ENCODE measurements at regions not wholly inside any gene's neighbourhood (a gene's known extent, or its start where the extent isn't known, plus 50 kb on each side); places are given as distances from the start of the nearest gene placed in this dataset.

- intact Hi-C loops (cut with DNase I; ENCODE audit: low total_unique reads), result no loop called here
- no peaks in the 10 kb centered on the region for H3K9me3 ChIP-seq
- TF ChIP-seq POLR2A (IDR thresholded peaks at IDR 0.05) (no peak), CTCF (IDR thresholded peaks at IDR 0.05 in 4 of 5, conservative IDR thresholded peaks at IDR 0.05 in 1 of 5) (no peak)
- no peak overlapping the region for H3K4me3 ChIP-seq
- no peaks in the 10 kb centered on the region for H3K4me1 ChIP-seq
- DNase-seq (no peak), ATAC-seq (no peak)
- in situ Hi-C loops (cut with MboI; ENCODE audit: low sequenced_read_pairs in 4 of 4), result no loop called here
- H3K27me3 ChIP-seq, result no peaks in the 10 kb centered on the region
- H3K27ac ChIP-seq, result no peak overlapping the region
- no peaks in the 10 kb centered on the region for H3K36me3 ChIP-seq
Observed at GRCh38 chr4:171594293-171594692, 218.9 kb upstream of the GALNTL6 start.

- H3K4me3 ChIP-seq, result no peak overlapping the region
- intact Hi-C loops (cut with DNase I; ENCODE audit: low total_unique reads), result no loop called here
- DNase-seq (no peak), ATAC-seq (no peak)
- H3K27me3 ChIP-seq, result no peaks in the 10 kb centered on the region
- no peak for TF ChIP-seq CTCF (IDR thresholded peaks at IDR 0.05 in 4 of 5, conservative IDR thresholded peaks at IDR 0.05 in 1 of 5)
- no peak for TF ChIP-seq POLR2A (IDR thresholded peaks at IDR 0.05)
- no peak overlapping the region for H3K27ac ChIP-seq
- H3K4me1 ChIP-seq, result no peaks in the 10 kb centered on the region
- H3K36me3 ChIP-seq, result no peaks in the 10 kb centered on the region
- in situ Hi-C loops (cut with MboI; ENCODE audit: low sequenced_read_pairs in 4 of 4), result no loop called here
- no peaks in the 10 kb centered on the region for H3K9me3 ChIP-seq
Observed at GRCh38 chr4:171590716-171591115, 222.5 kb upstream of the GALNTL6 start.

GRCh38 chr4:171588764-171589163 lies 224.4 kb upstream of the GALNTL6 start:
- Histone ChIP-seq H3K27me3 (no peaks in the 10 kb centered on the region), H3K36me3 (no peaks in the 10 kb centered on the region), H3K4me3 (no peak overlapping the region), H3K9me3 (no peaks in the 10 kb centered on the region), H3K4me1 (no peaks in the 10 kb centered on the region), H3K27ac (no peak overlapping the region)
- in situ Hi-C loops (cut with MboI; ENCODE audit: low sequenced_read_pairs in 4 of 4), result no loop called here
- intact Hi-C loops (cut with DNase I; ENCODE audit: low total_unique reads), result no loop called here
- TF ChIP-seq POLR2A (IDR thresholded peaks at IDR 0.05) (no peak), CTCF (IDR thresholded peaks at IDR 0.05 in 4 of 5, conservative IDR thresholded peaks at IDR 0.05 in 1 of 5) (no peak)
- DNase-seq (no peak), ATAC-seq (no peak)

GRCh38 chr4:171588051-171588545 lies 225.1 kb upstream of the GALNTL6 start:
- TF ChIP-seq CTCF (IDR thresholded peaks at IDR 0.05 in 4 of 5, conservative IDR thresholded peaks at IDR 0.05 in 1 of 5) (no peak), POLR2A (IDR thresholded peaks at IDR 0.05) (no peak)
- in situ Hi-C loops (cut with MboI; ENCODE audit: low sequenced_read_pairs in 4 of 4) (no loop called here), intact Hi-C loops (cut with DNase I; ENCODE audit: low total_unique reads) (no loop called here)
- Histone ChIP-seq H3K4me1 (no peaks in the 10 kb centered on the region), H3K4me3 (no peak overlapping the region), H3K27me3 (no peaks in the 10 kb centered on the region), H3K36me3 (no peaks in the 10 kb centered on the region), H3K9me3 (no peaks in the 10 kb centered on the region), H3K27ac (no peak overlapping the region)
- no peak for ATAC-seq
- DNase-seq, result no peak

- Histone ChIP-seq H3K27me3 (no peaks in the 10 kb centered on the region), H3K9me3 (no peaks in the 10 kb centered on the region), H3K4me3 (no peak overlapping the region), H3K4me1 (no peaks in the 10 kb centered on the region), H3K36me3 (no peaks in the 10 kb centered on the region), H3K27ac (no peak overlapping the region)
- intact Hi-C loops (cut with DNase I; ENCODE audit: low total_unique reads) (no loop called here), in situ Hi-C loops (cut with MboI; ENCODE audit: low sequenced_read_pairs in 4 of 4) (no loop called here)
- ATAC-seq (no peak), DNase-seq (no peak)
- TF ChIP-seq POLR2A (IDR thresholded peaks at IDR 0.05) (no peak), CTCF (IDR thresholded peaks at IDR 0.05 in 4 of 5, conservative IDR thresholded peaks at IDR 0.05 in 1 of 5) (no peak)
Observed at GRCh38 chr4:171583790-171584189, 229.4 kb upstream of the GALNTL6 start.

Measured in gastrocnemius medialis (tissue), 4 donors.